HG03064 (cell line): ENCODE measurements at regions not wholly inside any gene's neighbourhood (a gene's known extent, or its start where the extent isn't known, plus 50 kb on each side); places are given as distances from the start of the nearest gene placed in this dataset.
"Not testable (repeated sequence)": the region's sequence is repeated elsewhere in the genome, so short reads cannot be mapped to it uniquely, and the experiment has no call there.

Experiments
- ATAC-seq: cut with Tn5 transposase; IDR thresholded peaks from one replicate; pipeline ENCODE4 v1.9.1; 2021; ENCODE audit warnings: low read depth; ENCODE audit not compliant: unreplicated experiment

- not testable (repeated sequence) for ATAC-seq
These were observed 130.8 kb downstream of the CCDC71L start for GRCh38 chr7:106530183-106530582.

GRCh38 chr7:106526617-106527016 is 134.3 kb downstream of the CCDC71L start:
- not testable (repeated sequence) for ATAC-seq

- ATAC-seq, result no peak
These were observed 136.3 kb downstream of the CCDC71L start for GRCh38 chr7:106524690-106525059.

- no peak for ATAC-seq
These were observed 137.5 kb downstream of the CCDC71L start for GRCh38 chr7:106523482-106523881.

GRCh38 chr7:106522696-106523095 is 138.3 kb downstream of the CCDC71L start:
- ATAC-seq, result no peak

- no peak for ATAC-seq
These were observed 139.4 kb downstream of the CCDC71L start for GRCh38 chr7:106521541-106521940.

GRCh38 chr7:106520962-106521514 is 139.9 kb downstream of the CCDC71L start:
- no peak for ATAC-seq

- no peak for ATAC-seq
These were observed 142.0 kb downstream of the CCDC71L start for GRCh38 chr7:106518967-106519366.

- no peak for ATAC-seq
These were observed 142.7 kb downstream of the CCDC71L start for GRCh38 chr7:106518239-106518638.

GRCh38 chr7:106517508-106517907 is 143.4 kb downstream of the CCDC71L start:
- ATAC-seq, result no peak

GRCh38 chr7:106515321-106515720 is 145.6 kb downstream of the CCDC71L start:
- ATAC-seq, result no peak

GRCh38 chr7:106514881-106515280 is 146.1 kb downstream of the CCDC71L start:
- no peak for ATAC-seq

- ATAC-seq, result no peak
These were observed 148.7 kb downstream of the CCDC71L start for GRCh38 chr7:106512217-106512616.

- no peak for ATAC-seq
These were observed 156.3 kb downstream of the CCDC71L start for GRCh38 chr7:106504645-106505044.

GRCh38 chr7:106504207-106504606 is 156.8 kb downstream of the CCDC71L start:
- ATAC-seq, result no peak

GRCh38 chr7:106503626-106504025 is 157.3 kb downstream of the CCDC71L start:
- ATAC-seq, result no peak

- no peak for ATAC-seq
These were observed 159.1 kb downstream of the CCDC71L start for GRCh38 chr7:106501605-106502580.

- ATAC-seq, result no peak
These were observed 161.1 kb downstream of the CCDC71L start for GRCh38 chr7:106499897-106500296.

- ATAC-seq, result not testable (repeated sequence)
These were observed 163.0 kb downstream of the CCDC71L start for GRCh38 chr7:106498005-106498404.

GRCh38 chr7:106493041-106493731 is 167.8 kb downstream of the CCDC71L start:
- no peak for ATAC-seq

- ATAC-seq, result no peak
These were observed 172.5 kb downstream of the CCDC71L start for GRCh38 chr7:106488465-106488864.
